ENCODE measurements at regions not wholly inside any gene's neighbourhood (a gene's known extent, or its start where the extent isn't known, plus 50 kb on each side); places are given as distances from the start of the nearest gene placed in this dataset.
A peak's percentile ranks its signal among the peaks of the same experiment; 100 is the strongest.
"Not testable (repeated sequence)": the region's sequence is repeated elsewhere in the genome, so short reads cannot be mapped to it uniquely, and the experiment has no call there.

GRCh38 chr13:50730496-50731351, 112.8 kb downstream of the DLEU7 start:
- no peak for DNase-seq

DNA sequence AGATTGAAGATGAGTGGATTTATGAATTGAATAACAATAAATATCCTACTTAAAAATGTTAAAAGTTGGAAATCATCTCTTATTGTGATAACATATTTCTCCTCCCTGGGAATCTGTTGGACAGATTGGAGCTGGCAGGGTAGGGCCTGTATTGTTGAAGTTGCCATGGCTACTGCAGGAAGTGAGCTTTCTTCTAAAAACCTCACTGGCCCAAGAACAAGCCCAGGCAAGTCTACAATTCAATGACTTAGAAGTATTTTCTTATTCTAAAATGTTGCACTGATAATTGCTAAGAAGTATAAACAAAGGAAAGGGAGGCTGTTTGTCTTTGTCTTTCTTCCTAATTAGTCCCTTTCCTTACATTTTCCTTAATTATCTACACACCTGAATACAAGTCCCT, 112.1 kb downstream of the DLEU7 start:
- DNase-seq: no peak

DNA sequence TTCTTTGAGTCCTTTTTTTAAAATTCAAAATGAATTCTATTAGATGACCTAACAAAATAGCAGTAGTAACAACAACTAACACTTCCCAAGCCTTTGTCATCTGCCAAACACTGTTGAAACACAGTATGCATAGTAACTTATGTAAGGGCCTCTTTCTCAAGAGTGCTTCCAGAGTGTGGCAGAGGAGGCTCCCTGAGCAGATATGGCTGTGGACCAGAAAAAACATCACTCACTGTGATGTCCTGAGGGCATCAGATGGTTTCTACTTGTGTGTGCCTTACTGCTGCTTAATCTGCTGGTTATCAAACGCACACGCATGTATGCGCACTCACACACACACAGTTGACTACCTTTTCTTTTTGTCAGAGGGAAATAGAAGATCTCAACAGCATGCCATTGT, 110.8 kb downstream of the DLEU7 start:
- DNase-seq: no peak

GRCh38 chr13:50733392-50733791, 110.1 kb downstream of the DLEU7 start:
- no peak for DNase-seq

DNA sequence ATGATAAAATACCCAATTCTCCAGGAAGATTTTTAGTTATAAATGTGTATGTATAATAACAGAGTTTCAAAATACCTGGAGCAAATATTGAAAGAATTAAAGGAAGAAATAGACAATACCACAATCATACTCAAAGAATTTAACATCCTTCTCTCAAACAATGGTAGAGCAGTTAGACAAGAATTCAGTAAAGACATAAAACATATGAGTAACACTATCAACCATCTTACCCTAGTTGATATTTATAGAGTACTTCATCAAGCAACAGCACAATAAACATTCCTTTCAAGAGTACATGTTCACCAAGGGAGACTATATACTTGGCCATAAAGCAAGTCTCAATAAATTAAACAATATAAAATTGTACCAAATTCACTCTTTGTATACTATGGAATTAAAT, 108.4 kb downstream of the DLEU7 start:
- DNase-seq: no peak

DNA sequence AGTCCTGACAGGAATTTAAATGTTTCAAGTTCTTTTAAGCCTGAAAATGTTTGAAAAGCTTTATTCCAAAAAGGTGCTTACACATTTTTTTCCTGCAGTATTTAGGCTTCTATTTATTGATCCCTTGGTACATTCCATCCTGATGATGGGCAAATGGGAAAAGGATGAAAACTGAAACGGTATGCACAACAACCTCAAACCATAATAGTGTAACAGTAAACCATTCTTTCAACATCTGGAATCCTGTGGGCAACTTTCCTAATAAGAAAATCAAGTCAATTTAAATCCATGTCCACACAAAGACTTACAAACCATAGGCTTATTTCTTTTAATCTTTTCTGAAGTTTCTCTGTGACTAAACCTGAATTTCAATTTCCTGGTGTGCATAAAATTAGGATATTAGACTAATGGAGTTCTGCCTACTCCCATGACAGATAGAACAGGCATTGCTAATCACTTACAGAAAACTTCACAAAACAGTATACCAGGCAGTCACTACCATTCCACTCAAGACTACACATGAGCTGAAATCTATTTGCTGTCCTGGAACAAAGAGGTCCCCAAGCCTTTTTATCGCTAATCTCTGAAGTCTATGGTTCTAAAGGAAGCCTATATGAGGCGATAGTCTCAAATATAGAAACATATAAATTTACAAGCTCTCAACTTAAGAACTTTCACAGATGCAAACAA, 103.3 kb downstream of the DLEU7 start:
- no peak for DNase-seq

DNA sequence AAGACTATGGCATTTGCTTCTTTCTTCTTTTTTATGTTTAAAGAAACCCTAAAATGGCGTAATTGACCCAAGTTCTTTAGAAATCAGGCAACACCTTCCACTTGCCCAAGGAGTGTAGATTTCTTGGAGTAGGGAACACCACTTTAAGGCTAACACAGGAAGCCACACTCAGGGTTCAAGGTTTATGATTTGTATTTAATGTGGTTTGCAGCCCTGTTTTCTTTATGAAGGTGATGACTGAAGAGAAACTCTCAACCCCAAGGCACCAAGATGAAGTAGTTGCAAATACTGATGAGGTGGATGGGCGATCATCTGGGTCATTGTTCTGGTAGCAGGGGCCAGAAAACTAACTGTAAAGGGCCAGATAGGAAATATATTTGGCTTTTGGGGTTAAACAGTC, 101.1 kb downstream of the DLEU7 start:
- DNase-seq: no peak

DNA sequence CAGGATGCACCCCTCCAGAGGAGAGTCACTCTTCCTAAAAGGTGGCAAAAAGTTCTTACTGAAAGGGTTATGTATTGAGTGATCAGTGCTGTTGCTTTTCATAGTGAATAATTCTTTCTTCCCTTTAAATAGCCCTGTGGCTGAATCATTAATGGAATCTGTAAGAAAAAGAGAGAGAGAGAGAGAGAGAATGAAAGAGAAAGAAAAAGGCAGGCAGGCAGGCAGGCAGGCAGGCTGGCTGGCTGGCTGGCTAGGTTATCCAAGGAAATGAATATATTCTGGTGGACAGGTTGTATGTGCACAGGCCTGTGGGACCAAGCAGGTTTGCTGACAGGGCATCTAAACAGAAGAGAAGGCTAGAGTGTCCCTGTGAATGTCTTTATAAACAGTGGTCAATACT, 100.5 kb downstream of the DLEU7 start:
- no peak for DNase-seq

DNA sequence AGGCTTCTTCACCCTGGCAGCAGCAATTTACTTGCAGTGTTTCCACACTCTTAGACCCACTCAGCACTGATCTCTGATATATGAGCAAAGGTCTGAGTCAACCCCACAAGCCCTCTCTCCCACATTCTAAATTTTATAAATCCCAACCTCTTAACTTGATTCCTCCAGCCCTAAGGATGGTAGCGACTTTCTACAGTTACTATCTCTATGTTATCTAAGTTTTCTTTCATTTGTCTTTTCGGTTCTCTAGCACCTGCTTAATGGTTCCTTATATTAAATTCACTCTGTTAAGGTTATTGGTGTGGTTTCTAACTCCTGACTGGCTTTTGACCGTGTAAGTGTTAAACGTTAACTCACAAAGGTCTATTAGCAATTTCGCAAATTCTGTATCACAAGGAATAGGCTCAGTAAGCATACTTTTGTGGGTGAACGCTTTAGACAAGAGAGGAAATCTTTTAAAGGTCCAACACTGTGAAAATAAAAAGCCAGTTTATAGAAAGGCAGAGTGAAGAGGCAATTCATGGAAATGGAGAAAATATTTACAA, 99.3 kb downstream of the DLEU7 start:
- no peak for DNase-seq

GRCh38 chr13:50745542-50746115, 97.9 kb downstream of the DLEU7 start:
- DNase-seq: no peak

DNA sequence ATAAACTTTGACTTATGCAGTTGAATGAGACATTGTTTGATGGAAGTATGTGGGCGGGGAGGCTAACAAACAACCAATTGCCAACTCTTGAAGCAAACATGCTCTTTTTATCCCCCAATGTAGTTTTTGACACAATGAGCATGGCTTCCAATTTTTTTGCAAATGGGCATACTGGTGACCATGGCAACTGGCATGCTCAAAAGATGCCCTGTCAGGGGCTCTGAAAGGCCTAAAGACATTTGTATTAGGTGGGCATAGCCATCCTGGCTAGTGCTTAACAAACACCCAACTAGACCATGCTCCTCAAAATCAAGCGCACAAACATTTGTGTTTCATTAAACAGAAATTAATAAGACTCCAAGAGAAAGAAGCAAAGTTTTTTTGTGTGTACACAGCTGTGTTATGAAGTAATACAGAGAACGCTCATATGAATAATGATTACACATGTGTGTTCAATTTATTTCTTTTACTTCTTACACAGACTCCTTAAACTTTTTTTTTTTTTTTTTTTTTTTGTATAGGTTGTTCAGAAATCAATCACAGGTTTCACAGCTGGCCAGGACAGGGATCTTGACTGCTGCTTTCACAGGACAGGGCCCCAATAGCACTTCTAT, 95.6 kb downstream of the DLEU7 start:
- DNase-seq: no peak

DNA sequence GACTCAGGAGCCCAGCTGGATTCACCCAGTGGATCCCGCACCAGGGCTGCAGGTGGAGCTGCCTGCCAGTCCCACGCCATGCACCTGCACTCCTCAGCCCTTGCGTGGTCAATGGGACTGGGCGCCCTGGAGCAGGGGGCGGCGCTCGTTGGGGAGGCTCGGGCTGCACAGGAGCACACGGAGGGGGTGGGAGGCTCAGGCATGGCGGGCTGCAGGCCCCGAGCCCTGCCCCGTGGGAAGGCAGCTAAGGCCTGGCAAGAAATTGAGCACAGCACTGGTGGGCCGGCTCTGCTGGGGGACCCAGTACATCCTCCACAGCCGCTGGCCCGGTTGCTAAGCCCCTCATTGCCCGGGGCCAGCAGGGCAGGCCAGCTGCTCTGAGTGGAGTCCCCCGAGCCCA, 90.3 kb downstream of the DLEU7 start:
- DNase-seq: not testable (repeated sequence)

DNA sequence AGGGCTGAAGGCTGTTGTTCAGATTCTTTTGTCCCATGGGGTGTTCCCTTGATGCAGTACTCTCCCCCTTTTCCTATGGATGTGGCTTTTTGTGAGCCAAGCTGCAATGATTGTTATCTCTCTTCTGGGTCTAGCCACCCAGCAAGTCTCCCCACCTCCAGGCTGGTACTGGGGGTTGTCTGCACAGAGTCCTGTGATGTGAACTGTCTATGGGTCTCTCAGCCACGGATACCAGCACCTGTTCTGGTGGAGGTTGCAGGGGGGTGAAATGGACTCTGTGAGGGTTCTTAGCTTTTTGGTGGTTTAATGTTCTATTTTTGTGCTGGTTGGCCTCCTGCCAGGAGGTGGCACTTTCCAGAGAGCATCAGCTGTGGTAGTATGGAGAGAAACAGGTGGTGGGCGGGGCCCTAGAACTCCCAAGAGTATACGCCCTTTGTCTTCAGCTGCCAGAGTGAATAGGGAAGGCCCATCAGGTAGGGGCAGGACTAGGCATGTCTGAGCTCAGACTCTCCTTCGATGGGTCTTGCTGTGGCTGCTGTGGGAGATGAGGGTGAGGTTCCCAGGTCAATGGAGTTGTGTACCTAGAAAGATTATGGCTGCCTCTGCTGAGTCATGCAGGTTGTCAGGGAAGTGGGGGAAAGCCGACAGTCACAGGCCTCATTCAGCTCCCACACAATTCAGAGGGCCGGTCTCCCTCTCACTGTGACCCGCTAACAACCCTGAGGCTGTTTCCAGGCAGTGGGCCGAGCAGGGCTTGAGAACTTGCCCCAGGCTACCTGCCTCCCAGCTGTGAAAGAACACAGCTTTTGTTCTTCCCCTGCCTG, 87.4 kb downstream of the DLEU7 start:
- peak in 1 of 2 donors; percentile 69 for DNase-seq

DNA sequence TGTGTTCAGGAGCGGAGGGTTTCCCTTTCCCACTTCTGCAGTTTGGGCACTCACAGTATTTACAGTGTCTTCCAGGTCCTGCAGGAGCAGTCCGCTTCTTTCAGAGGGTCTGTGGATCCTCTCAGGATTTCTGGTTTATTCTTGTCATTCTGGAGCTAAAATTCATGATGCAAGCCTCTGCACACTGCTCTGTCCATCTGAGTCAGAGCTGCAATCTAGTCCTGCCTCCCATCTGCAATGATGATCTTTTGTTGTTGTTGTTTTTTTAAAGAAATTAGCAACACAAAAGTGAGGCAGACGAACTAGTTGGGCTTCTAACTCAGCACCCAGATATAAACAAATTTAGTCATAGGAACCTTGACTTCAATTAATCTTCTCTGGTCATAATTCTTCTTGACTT, 86.5 kb downstream of the DLEU7 start:
- DNase-seq: no peak

DNA sequence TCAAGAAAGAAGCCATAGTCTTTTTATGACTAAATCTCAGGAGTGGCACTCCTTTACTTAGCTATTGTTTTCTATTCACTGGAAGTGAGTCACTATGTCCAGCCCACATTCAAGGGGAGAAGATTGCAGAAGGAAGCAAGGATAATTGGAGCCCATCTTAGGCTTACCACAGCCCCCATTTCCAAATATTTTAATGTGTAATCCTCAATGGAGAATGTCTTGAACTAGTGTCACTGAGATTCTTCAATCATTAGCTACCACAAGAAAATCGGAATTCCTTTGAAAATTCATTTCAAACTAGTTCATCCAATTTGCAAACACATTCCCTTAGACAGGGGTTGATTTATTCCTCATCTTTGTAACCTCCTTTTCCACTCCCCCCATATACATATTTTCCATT, 84.7 kb downstream of the DLEU7 start:
- DNase-seq: no peak

- no peak for DNase-seq
These were observed 82.7 kb downstream of the DLEU7 start for GRCh38 chr13:50760751-50761150.

DNA sequence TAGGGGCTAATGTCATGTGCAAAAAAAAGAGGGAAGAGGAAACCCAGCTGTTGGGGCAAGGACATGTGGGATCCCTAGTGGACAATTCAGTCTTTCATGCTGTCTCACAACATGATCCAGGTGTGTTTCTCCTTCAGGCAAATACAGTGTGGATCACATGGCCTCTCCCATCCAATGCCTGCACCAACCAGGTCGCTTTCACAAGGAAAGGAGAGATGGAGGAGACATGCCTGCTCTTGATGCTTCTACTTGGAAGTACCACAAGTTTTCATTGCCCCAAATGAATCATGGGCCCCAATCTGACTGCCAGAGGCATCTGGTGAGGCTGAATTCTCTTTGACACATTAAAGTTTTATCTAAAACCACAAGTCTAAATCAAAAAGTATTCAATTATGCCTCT, 82.1 kb downstream of the DLEU7 start:
- no peak for DNase-seq

- no peak for DNase-seq
These were observed 80.4 kb downstream of the DLEU7 start for GRCh38 chr13:50762969-50763567.

- DNase-seq: no peak
These were observed 77.5 kb downstream of the DLEU7 start for GRCh38 chr13:50766013-50766412.

DNA sequence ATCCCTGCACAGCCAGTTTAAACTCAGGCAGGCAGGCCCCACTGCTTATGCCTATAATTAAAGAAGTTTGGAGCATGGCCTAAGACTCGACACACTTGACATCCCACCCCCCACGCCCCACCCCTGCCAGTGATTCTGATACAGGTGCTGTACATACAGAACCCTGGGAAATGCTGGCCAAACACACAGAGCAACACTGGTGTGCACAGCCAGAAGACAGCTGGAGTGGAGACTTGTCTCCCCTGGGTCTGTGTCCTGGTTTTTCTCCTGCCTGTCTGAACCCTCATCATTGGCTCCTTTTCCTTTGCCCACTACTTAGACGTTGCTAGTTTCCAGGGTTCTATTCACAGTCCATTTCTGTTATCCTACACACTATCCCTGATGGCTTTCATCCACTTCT, 76.8 kb downstream of the DLEU7 start:
- no peak for DNase-seq

- DNase-seq: not testable (repeated sequence)
These were observed 70.6 kb downstream of the DLEU7 start for GRCh38 chr13:50772881-50773280.
